Panc1 (cell line): ENCODE measurements at regions not wholly inside any gene's neighbourhood (a gene's known extent, or its start where the extent isn't known, plus 50 kb on each side); places are given as distances from the start of the nearest gene placed in this dataset.

ENCODE experiments used
- CTCF ChIP-seq: fragments of 450-650 bp; IDR thresholded peaks from 2 replicates; pipeline ENCODE4 v1.5.1; 2017; ENCODE audit warnings: mild to moderate bottlenecking
- POLR2AphosphoS5 ChIP-seq: IDR thresholded peaks from 2 replicates; pipeline ENCODE4 v1.6.1; 2012; ENCODE audit warnings: mild to moderate bottlenecking, low read depth, low read length, moderate library complexity
- SIN3A ChIP-seq: IDR thresholded peaks from 2 replicates; pipeline ENCODE4 v1.6.1; 2012; ENCODE audit warnings: low read depth, mild to moderate bottlenecking, low read length, moderate library complexity, borderline replicate concordance; ENCODE audit not compliant: insufficient read depth
- TF ChIP-seq, protein P1 (sequence below), 2 experiments: IDR thresholded peaks; 2 replicates each; pipeline ENCODE4 v1.6.1; 2011 to 2012; ENCODE audit warnings: low read depth in 2 of 2, control low read depth in 1 of 2, low read length in 1 of 2, mild to moderate bottlenecking in 1 of 2, moderate library complexity in 1 of 2; ENCODE audit not compliant: insufficient read depth in 1 of 2

- no peak for TF ChIP-seq CTCF
- no peak for TF ChIP-seq SIN3A
- no peak for TF ChIP-seq POLR2AphosphoS5
- TF ChIP-seq, protein P1, sequence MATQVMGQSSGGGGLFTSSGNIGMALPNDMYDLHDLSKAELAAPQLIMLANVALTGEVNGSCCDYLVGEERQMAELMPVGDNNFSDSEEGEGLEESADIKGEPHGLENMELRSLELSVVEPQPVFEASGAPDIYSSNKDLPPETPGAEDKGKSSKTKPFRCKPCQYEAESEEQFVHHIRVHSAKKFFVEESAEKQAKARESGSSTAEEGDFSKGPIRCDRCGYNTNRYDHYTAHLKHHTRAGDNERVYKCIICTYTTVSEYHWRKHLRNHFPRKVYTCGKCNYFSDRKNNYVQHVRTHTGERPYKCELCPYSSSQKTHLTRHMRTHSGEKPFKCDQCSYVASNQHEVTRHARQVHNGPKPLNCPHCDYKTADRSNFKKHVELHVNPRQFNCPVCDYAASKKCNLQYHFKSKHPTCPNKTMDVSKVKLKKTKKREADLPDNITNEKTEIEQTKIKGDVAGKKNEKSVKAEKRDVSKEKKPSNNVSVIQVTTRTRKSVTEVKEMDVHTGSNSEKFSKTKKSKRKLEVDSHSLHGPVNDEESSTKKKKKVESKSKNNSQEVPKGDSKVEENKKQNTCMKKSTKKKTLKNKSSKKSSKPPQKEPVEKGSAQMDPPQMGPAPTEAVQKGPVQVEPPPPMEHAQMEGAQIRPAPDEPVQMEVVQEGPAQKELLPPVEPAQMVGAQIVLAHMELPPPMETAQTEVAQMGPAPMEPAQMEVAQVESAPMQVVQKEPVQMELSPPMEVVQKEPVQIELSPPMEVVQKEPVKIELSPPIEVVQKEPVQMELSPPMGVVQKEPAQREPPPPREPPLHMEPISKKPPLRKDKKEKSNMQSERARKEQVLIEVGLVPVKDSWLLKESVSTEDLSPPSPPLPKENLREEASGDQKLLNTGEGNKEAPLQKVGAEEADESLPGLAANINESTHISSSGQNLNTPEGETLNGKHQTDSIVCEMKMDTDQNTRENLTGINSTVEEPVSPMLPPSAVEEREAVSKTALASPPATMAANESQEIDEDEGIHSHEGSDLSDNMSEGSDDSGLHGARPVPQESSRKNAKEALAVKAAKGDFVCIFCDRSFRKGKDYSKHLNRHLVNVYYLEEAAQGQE (IDR thresholded peaks at IDR 0.05; ENCODE audit: insufficient read depth in 1 of 2, low read depth in 2 of 2, low read length in 1 of 2): no peak
Observed at GRCh38 chr12:34301251-34302130, 279.2 kb downstream of the ALG10 start.
